ENCODE measurements at regions not wholly inside any gene's neighbourhood (a gene's known extent, or its start where the extent isn't known, plus 50 kb on each side); places are given as distances from the start of the nearest gene placed in this dataset.

- Mint-ChIP-seq H3K4me1 (ENCODE audit: low read depth, unreplicated experiment) (peaks cover 9% of the 10 kb centered on the region), H3K27ac (ENCODE audit: unreplicated experiment) (no peak overlapping the region), H3K27me3 (ENCODE audit: low read depth, unreplicated experiment) (peaks cover 18% of the 10 kb centered on the region), H3K9me3 (ENCODE audit: unreplicated experiment) (peaks cover 10% of the 10 kb centered on the region), H3K36me3 (ENCODE audit: low read depth, unreplicated experiment) (peaks cover 3% of the 10 kb centered on the region), H3K4me3 (ENCODE audit: unreplicated experiment) (no peak overlapping the region)
- H3K4me1 ChIP-seq (ENCODE audit: insufficient read depth, low read length): peaks cover 13% of the 10 kb centered on the region
- FAIRE-seq (no peak), DNase-seq (ENCODE audit: low read depth) (no peak)
- H3K4me3 ChIP-seq (ENCODE audit: insufficient read depth, low read depth, low read length): no peak overlapping the region
- H3K79me2 ChIP-seq (ENCODE audit: insufficient read depth, low read length): no peaks in the 10 kb centered on the region
- no peak overlapping the region for H2AFZ ChIP-seq (ENCODE audit: low read depth, low read length)
- no peaks in the 10 kb centered on the region for H3K9me3 ChIP-seq (ENCODE audit: insufficient read depth, low read depth, low read length)
- no peaks in the 10 kb centered on the region for H4K20me1 ChIP-seq (ENCODE audit: insufficient read depth, low read length)
- no peaks in the 10 kb centered on the region for H3K27me3 ChIP-seq (ENCODE audit: insufficient read depth, low read length)
- no peak overlapping the region for H3K9ac ChIP-seq (ENCODE audit: low read length)
- no peak overlapping the region for H3K4me2 ChIP-seq (ENCODE audit: low read length)
- H3K27ac ChIP-seq (ENCODE audit: low read depth, low read length): no peak overlapping the region
- TF ChIP-seq CTCF (IDR thresholded peaks at IDR 0.05; ENCODE audit: insufficient read depth, low read depth, low read length): no peak
- TF ChIP-seq EZH2 (IDR thresholded peaks at IDR 0.05; ENCODE audit: insufficient read depth, low read length): no peak
- H3K36me3 ChIP-seq (ENCODE audit: insufficient read depth, low read length): no peaks in the 10 kb centered on the region
These were observed 84.6 kb upstream of the ALDH1L1 start for GRCh38 chr3:126264952-126265351.

- peaks cover 12% of the 10 kb centered on the region for H3K4me1 ChIP-seq (ENCODE audit: insufficient read depth, low read length)
- TF ChIP-seq CTCF (IDR thresholded peaks at IDR 0.05; ENCODE audit: insufficient read depth, low read depth, low read length) (no peak), EZH2 (IDR thresholded peaks at IDR 0.05; ENCODE audit: insufficient read depth, low read length) (no peak)
- no peaks in the 10 kb centered on the region for H3K36me3 ChIP-seq (ENCODE audit: insufficient read depth, low read length)
- Mint-ChIP-seq H3K36me3 (ENCODE audit: low read depth, unreplicated experiment) (peaks cover 3% of the 10 kb centered on the region), H3K9me3 (ENCODE audit: unreplicated experiment) (peaks cover 10% of the 10 kb centered on the region), H3K27me3 (ENCODE audit: low read depth, unreplicated experiment) (peaks cover 18% of the 10 kb centered on the region), H3K4me3 (ENCODE audit: unreplicated experiment) (no peak overlapping the region), H3K27ac (ENCODE audit: unreplicated experiment) (no peak overlapping the region), H3K4me1 (ENCODE audit: low read depth, unreplicated experiment) (peaks cover 9% of the 10 kb centered on the region)
- no peak overlapping the region for H3K4me3 ChIP-seq (ENCODE audit: insufficient read depth, low read depth, low read length)
- DNase-seq (ENCODE audit: low read depth) (no peak), FAIRE-seq (no peak)
- no peaks in the 10 kb centered on the region for H3K27me3 ChIP-seq (ENCODE audit: insufficient read depth, low read length)
- no peak overlapping the region for H3K27ac ChIP-seq (ENCODE audit: low read depth, low read length)
- H4K20me1 ChIP-seq (ENCODE audit: insufficient read depth, low read length): no peaks in the 10 kb centered on the region
- no peak overlapping the region for H3K4me2 ChIP-seq (ENCODE audit: low read length)
- no peaks in the 10 kb centered on the region for H3K79me2 ChIP-seq (ENCODE audit: insufficient read depth, low read length)
- H2AFZ ChIP-seq (ENCODE audit: low read depth, low read length): no peak overlapping the region
- no peaks in the 10 kb centered on the region for H3K9me3 ChIP-seq (ENCODE audit: insufficient read depth, low read depth, low read length)
- no peak overlapping the region for H3K9ac ChIP-seq (ENCODE audit: low read length)
These were observed 84.0 kb upstream of the ALDH1L1 start for GRCh38 chr3:126264381-126264780.

- Histone ChIP-seq H2AFZ (ENCODE audit: low read depth, low read length) (no peak overlapping the region), H3K27me3 (ENCODE audit: insufficient read depth, low read length) (no peaks in the 10 kb centered on the region), H3K9ac (ENCODE audit: low read length) (no peak overlapping the region), H3K36me3 (ENCODE audit: insufficient read depth, low read length) (no peaks in the 10 kb centered on the region), H3K9me3 (ENCODE audit: insufficient read depth, low read depth, low read length) (no peaks in the 10 kb centered on the region), H3K4me3 (ENCODE audit: insufficient read depth, low read depth, low read length) (no peak overlapping the region), H3K4me1 (ENCODE audit: insufficient read depth, low read length) (peaks cover 12% of the 10 kb centered on the region), H4K20me1 (ENCODE audit: insufficient read depth, low read length) (no peaks in the 10 kb centered on the region), H3K79me2 (ENCODE audit: insufficient read depth, low read length) (no peaks in the 10 kb centered on the region), H3K4me2 (ENCODE audit: low read length) (no peak overlapping the region), H3K27ac (ENCODE audit: low read depth, low read length) (no peak overlapping the region)
- no peak overlapping the region for H3K4me3 Mint-ChIP-seq (ENCODE audit: unreplicated experiment)
- no peak for DNase-seq (ENCODE audit: low read depth)
- no peak for TF ChIP-seq EZH2 (IDR thresholded peaks at IDR 0.05; ENCODE audit: insufficient read depth, low read length)
- peaks cover 10% of the 10 kb centered on the region for H3K9me3 Mint-ChIP-seq (ENCODE audit: unreplicated experiment)
- peaks cover 7% of the 10 kb centered on the region for H3K4me1 Mint-ChIP-seq (ENCODE audit: low read depth, unreplicated experiment)
- H3K27me3 Mint-ChIP-seq (ENCODE audit: low read depth, unreplicated experiment): peaks cover 15% of the 10 kb centered on the region
- FAIRE-seq: no peak
- H3K27ac Mint-ChIP-seq (ENCODE audit: unreplicated experiment): no peak overlapping the region
- H3K36me3 Mint-ChIP-seq (ENCODE audit: low read depth, unreplicated experiment): peaks cover 3% of the 10 kb centered on the region
These were observed 83.6 kb upstream of the ALDH1L1 start for GRCh38 chr3:126263971-126264370.

All from astrocyte (in vitro differentiated cells and primary cell).